ENCODE measurements at regions not wholly inside any gene's neighbourhood (a gene's known extent, or its start where the extent isn't known, plus 50 kb on each side); places are given as distances from the start of the nearest gene placed in this dataset.
A peak's percentile ranks its signal among the peaks of the same experiment; 100 is the strongest.

DNA sequence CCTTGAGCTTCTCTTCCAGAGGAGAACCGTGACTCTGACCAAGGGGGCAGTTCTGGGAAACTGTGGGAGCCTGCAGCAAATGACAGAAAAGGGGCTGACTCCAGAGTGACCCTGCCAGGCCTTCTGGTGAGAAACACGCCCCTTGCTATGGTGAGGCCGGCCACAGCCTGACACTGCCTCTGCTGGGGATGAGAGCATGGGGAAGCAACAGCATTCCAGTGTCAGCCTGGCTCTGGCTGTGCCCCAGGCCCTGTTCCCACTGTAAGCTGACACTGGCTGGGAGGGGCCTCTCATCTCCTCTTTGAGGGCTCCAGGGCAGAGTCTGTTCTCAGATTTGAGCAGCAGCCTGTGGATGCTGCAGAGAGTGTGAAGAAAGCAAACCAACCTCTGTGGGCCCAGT lies 180.0 kb upstream of the IL12B start:
- no peak overlapping the region for H2AFZ ChIP-seq (ENCODE audit: low read depth, low read length)
- FAIRE-seq, result no peak
- no peak overlapping the region for H3K27ac Mint-ChIP-seq (ENCODE audit: unreplicated experiment)

DNA sequence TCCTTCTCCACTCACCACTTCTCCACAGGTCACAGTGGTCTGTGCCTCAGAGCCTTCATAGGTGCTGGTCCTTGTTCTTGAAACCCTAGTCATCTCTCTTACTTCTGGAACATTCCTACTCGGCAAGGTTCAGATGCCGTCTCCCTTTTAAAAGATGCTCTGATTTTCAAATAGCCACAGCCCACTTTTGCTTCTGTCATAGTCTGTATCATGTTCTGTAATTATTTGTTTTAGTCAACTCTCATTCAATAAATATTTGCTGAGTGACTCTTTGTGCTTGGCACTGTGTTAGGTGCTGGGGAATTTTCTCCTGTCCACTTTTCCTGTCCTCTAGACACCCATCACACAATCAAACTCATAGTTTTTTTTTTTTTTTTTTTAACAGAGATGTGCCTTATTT lies 181.3 kb upstream of the IL12B start:
- no peaks in the 10 kb centered on the region for H3K36me3 ChIP-seq (ENCODE audit: insufficient read depth, low read length)
- H3K4me3 Mint-ChIP-seq (ENCODE audit: unreplicated experiment), result no peak overlapping the region
- H3K27me3 ChIP-seq (ENCODE audit: insufficient read depth, low read length), result no peaks in the 10 kb centered on the region
- no peak overlapping the region for H3K9ac ChIP-seq (ENCODE audit: low read length)
- H3K4me1 ChIP-seq (ENCODE audit: insufficient read depth, low read length), result peaks cover 3% of the 10 kb centered on the region
- no peak overlapping the region for H3K27ac ChIP-seq (ENCODE audit: low read depth, low read length)
- no peak for FAIRE-seq
- no peaks in the 10 kb centered on the region for H3K9me3 ChIP-seq (ENCODE audit: insufficient read depth, low read depth, low read length)
- DNase-seq (ENCODE audit: low read depth), result no peak
- no peaks in the 10 kb centered on the region for H4K20me1 ChIP-seq (ENCODE audit: insufficient read depth, low read length)
- H3K4me3 ChIP-seq (ENCODE audit: insufficient read depth, low read depth, low read length), result no peak overlapping the region
- no peak overlapping the region for H3K4me2 ChIP-seq (ENCODE audit: low read length)
- no peak overlapping the region for H3K27ac Mint-ChIP-seq (ENCODE audit: unreplicated experiment)
- H3K27me3 Mint-ChIP-seq (ENCODE audit: low read depth, unreplicated experiment), result peaks cover 12% of the 10 kb centered on the region
- no peak overlapping the region for H2AFZ ChIP-seq (ENCODE audit: low read depth, low read length)
- TF ChIP-seq CTCF (IDR thresholded peaks at IDR 0.05; ENCODE audit: insufficient read depth, low read depth, low read length), result no peak
- TF ChIP-seq EZH2 (IDR thresholded peaks at IDR 0.05; ENCODE audit: insufficient read depth, low read length), result no peak
- no peaks in the 10 kb centered on the region for H3K36me3 Mint-ChIP-seq (ENCODE audit: low read depth, unreplicated experiment)
- H3K9me3 Mint-ChIP-seq (ENCODE audit: unreplicated experiment), result no peaks in the 10 kb centered on the region
- H3K79me2 ChIP-seq (ENCODE audit: insufficient read depth, low read length), result no peaks in the 10 kb centered on the region
- peaks cover 5% of the 10 kb centered on the region for H3K4me1 Mint-ChIP-seq (ENCODE audit: low read depth, unreplicated experiment)

More for the DNA sequence above, 180.0 kb upstream of the IL12B start:
- peak; percentile 77 for DNase-seq (ENCODE audit: low read depth)
- H3K4me2 ChIP-seq (ENCODE audit: low read length), result peak overlapping the region; percentile 0
- no peak overlapping the region for H3K4me3 ChIP-seq (ENCODE audit: insufficient read depth, low read depth, low read length)
- H3K27me3 ChIP-seq (ENCODE audit: insufficient read depth, low read length), result no peaks in the 10 kb centered on the region
- no peak overlapping the region for H3K9ac ChIP-seq (ENCODE audit: low read length)
- no peak overlapping the region for H3K4me3 Mint-ChIP-seq (ENCODE audit: unreplicated experiment)
- TF ChIP-seq CTCF (IDR thresholded peaks at IDR 0.05; ENCODE audit: insufficient read depth, low read depth, low read length) (no peak), EZH2 (IDR thresholded peaks at IDR 0.05; ENCODE audit: insufficient read depth, low read length) (no peak)
- H3K27ac ChIP-seq (ENCODE audit: low read depth, low read length), result no peak overlapping the region
- no peaks in the 10 kb centered on the region for H4K20me1 ChIP-seq (ENCODE audit: insufficient read depth, low read length)
- no peaks in the 10 kb centered on the region for H3K79me2 ChIP-seq (ENCODE audit: insufficient read depth, low read length)
- H3K4me1 Mint-ChIP-seq (ENCODE audit: low read depth, unreplicated experiment), result peaks cover 9% of the 10 kb centered on the region
- H3K9me3 ChIP-seq (ENCODE audit: insufficient read depth, low read depth, low read length), result no peaks in the 10 kb centered on the region
- H3K9me3 Mint-ChIP-seq (ENCODE audit: unreplicated experiment), result no peaks in the 10 kb centered on the region
- H3K36me3 Mint-ChIP-seq (ENCODE audit: low read depth, unreplicated experiment), result no peaks in the 10 kb centered on the region
- H3K27me3 Mint-ChIP-seq (ENCODE audit: low read depth, unreplicated experiment), result peaks cover 9% of the 10 kb centered on the region
- H3K4me1 ChIP-seq (ENCODE audit: insufficient read depth, low read length), result peaks cover 3% of the 10 kb centered on the region
- no peaks in the 10 kb centered on the region for H3K36me3 ChIP-seq (ENCODE audit: insufficient read depth, low read length)

GRCh38 chr5:159512064-159512463 lies 181.8 kb upstream of the IL12B start:
- TF ChIP-seq CTCF (IDR thresholded peaks at IDR 0.05; ENCODE audit: insufficient read depth, low read depth, low read length) (no peak), EZH2 (IDR thresholded peaks at IDR 0.05; ENCODE audit: insufficient read depth, low read length) (no peak)
- H3K4me1 Mint-ChIP-seq (ENCODE audit: low read depth, unreplicated experiment), result peaks cover 5% of the 10 kb centered on the region
- H2AFZ ChIP-seq (ENCODE audit: low read depth, low read length), result no peak overlapping the region
- H3K36me3 Mint-ChIP-seq (ENCODE audit: low read depth, unreplicated experiment), result no peaks in the 10 kb centered on the region
- H3K4me3 Mint-ChIP-seq (ENCODE audit: unreplicated experiment), result no peak overlapping the region
- peaks cover 15% of the 10 kb centered on the region for H3K27me3 Mint-ChIP-seq (ENCODE audit: low read depth, unreplicated experiment)
- DNase-seq (ENCODE audit: low read depth) (no peak), FAIRE-seq (no peak)
- H3K79me2 ChIP-seq (ENCODE audit: insufficient read depth, low read length), result no peaks in the 10 kb centered on the region
- no peak overlapping the region for H3K4me3 ChIP-seq (ENCODE audit: insufficient read depth, low read depth, low read length)
- H3K27me3 ChIP-seq (ENCODE audit: insufficient read depth, low read length), result no peaks in the 10 kb centered on the region
- H3K27ac ChIP-seq (ENCODE audit: low read depth, low read length), result no peak overlapping the region
- H3K27ac Mint-ChIP-seq (ENCODE audit: unreplicated experiment), result no peak overlapping the region
- no peaks in the 10 kb centered on the region for H4K20me1 ChIP-seq (ENCODE audit: insufficient read depth, low read length)
- H3K9me3 ChIP-seq (ENCODE audit: insufficient read depth, low read depth, low read length), result no peaks in the 10 kb centered on the region
- H3K36me3 ChIP-seq (ENCODE audit: insufficient read depth, low read length), result no peaks in the 10 kb centered on the region
- no peak overlapping the region for H3K9ac ChIP-seq (ENCODE audit: low read length)
- H3K9me3 Mint-ChIP-seq (ENCODE audit: unreplicated experiment), result no peaks in the 10 kb centered on the region
- peaks cover 3% of the 10 kb centered on the region for H3K4me1 ChIP-seq (ENCODE audit: insufficient read depth, low read length)
- H3K4me2 ChIP-seq (ENCODE audit: low read length), result no peak overlapping the region
